ENCODE measurements at regions not wholly inside any gene's neighbourhood (a gene's known extent, or its start where the extent isn't known, plus 50 kb on each side); places are given as distances from the start of the nearest gene placed in this dataset.

DNA sequence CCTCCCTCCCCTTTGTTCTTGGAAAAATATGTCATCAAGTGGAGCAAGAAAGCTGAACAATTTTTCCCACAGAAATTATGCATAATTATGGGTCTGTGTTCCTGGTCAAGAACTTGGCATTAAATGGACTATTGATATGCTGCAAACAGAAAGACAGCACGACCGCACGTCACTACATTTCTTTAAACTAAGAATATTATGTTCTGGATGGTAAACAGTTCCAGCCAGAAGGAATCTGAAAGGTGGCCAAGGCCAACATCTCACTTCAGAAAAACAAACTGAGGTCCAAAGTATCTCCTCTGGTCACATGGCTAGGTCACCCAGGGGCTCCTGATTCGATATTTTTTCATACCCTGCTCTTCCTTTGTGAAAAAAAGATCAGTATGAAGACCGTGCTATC, 173.3 kb upstream of the GAS1 start:
- no peak for DNase-seq (ENCODE audit: low spot score)

- no peak for DNase-seq (ENCODE audit: low spot score)
Observed at GRCh38 chr9:87122947-87123685, 175.8 kb upstream of the GAS1 start.

GRCh38 chr9:87123830-87124229, 176.5 kb upstream of the GAS1 start:
- DNase-seq (ENCODE audit: low spot score), result no peak

DNA sequence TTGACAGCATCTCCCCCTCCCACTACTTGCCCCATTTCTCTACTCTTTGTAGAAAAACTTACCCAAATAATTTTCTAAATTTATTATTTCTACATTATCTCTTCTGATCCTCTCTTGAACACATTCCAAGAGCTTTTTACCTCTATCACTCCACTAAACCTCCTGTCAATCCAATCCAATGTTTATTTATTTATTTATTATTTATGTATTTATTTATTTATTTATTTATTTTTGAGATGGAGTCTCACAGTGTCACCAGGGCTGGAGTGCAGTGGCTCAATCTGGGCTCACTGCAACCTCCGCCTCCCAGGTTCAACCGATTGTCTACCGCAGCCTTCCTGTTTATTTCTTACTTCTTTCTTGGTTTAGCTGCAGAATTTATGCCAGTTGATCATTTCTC, 178.5 kb upstream of the GAS1 start:
- DNase-seq (ENCODE audit: low spot score), result no peak

- DNase-seq (ENCODE audit: low spot score), result no peak
Observed at GRCh38 chr9:87127543-87127942, 180.2 kb upstream of the GAS1 start.

- no peak for DNase-seq (ENCODE audit: low spot score)
Observed at GRCh38 chr9:87127978-87128614, 180.8 kb upstream of the GAS1 start.

DNA sequence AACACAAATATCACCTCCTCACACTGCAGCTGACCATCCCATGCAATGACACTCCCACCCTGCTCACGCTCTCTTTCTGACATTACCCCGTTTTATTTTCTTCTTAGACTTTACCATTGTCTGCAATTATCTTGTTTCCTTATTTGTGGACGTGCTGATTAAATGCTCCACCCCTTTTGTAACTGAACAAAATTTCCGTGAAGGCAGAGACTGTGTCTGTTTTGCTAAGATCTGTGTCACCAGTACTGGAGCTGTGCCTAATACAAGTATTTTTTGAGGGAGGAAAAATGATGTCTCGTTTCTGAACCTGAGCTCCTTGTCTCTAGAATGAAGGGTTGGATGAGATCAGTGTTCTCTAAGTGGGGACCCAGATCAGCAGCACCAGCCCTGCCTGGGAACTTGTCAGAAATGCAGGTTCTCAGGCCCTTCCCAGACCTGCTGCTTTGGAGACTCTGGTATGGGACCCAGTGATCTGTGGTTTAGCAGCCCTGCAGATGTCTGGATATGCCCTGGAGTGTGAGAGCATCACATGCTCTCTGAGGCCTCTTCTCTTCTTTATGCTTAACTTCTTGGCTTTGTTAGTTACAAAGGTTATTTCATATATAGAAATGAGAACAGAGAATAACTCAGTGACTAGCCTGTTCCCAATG, 181.7 kb upstream of the GAS1 start:
- DNase-seq (ENCODE audit: low spot score), result no peak

DNA sequence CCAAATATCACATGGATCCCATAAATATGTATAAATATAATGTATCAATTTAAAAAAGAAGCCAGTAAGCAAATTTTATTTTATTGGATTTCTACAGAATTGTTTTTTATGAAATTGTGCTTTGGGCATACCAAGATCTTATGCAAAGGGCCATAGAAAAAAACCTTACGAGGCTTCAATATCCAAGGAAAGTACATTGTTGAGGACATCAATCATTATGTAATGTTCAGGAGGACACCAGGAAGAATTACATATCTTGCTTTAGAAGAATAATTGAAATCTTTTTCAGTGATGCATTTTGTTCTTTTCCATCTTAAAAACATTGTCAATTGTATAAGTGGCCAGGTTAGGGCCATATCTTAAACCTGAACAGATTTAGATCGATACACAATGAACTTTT, 187.8 kb upstream of the GAS1 start:
- DNase-seq (ENCODE audit: low spot score), result no peak

- no peak for DNase-seq (ENCODE audit: low spot score)
Observed at GRCh38 chr9:87137718-87138117, 190.4 kb upstream of the GAS1 start.

DNA sequence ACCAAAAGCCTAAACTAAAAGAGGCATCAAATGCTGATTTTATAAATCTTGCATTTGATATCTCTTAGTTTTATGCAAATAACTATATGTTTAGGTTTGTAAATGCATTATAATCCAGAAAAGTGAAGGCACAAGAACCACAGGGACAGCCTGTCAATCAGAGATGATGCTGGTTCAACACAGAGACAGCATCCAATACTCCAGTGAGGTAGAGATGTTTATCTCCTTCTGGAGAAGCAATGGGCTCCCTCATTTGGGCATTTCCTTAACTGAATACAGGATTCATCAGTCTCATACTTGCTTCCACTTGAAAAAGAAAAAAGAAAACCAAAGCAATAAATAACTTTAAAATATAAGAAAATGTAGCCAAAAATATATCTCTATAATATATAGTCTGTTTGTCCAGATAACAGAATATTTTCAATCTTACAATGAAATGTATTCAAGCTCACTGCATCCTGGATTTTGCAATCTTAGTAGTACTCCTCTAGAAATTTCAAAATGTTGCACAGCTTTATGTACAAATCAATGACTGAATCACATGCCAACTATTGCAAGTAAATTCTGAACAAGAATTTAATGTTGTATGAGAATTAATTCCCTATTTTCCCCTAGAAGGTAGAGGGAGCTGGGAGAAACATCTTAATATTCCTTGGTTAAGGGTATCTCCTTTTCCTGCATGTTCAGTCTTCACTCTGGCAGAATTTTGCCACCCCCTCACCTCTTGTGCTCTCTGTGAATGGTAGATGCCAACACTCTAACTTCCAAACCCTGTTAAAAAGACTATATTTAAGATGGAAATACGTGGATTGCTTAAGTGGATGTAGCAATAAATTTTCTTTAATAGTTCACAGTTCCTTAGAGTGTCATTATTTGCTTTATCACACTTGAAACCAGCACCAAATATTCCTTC, 191.1 kb upstream of the GAS1 start:
- no peak for DNase-seq (ENCODE audit: low spot score)

- DNase-seq (ENCODE audit: low spot score), result no peak
Observed at GRCh38 chr9:87139099-87139730, 191.9 kb upstream of the GAS1 start.

DNA sequence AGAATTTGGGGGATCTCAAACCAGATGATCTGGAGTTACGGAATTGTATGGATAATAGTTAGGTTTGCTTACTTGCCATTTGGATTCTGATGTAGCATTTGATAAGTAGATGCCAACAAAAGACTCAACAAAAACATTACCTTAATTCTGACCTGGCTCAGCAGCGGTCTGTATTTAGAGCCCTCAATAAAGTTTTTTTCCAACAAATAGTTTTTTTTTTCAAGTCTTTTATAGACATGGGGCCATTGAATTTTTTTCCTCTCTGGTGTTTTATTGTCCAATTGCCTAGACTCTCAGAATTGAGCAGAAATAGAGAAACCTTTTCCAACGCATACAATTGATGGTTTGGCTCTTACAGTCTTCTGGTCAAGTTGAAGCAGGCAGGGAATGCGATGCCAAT, 192.8 kb upstream of the GAS1 start:
- DNase-seq (ENCODE audit: low spot score), result no peak

- DNase-seq (ENCODE audit: low spot score), result no peak
Observed at GRCh38 chr9:87140605-87141109, 193.4 kb upstream of the GAS1 start.

- no peak for DNase-seq (ENCODE audit: low spot score)
Observed at GRCh38 chr9:87141124-87141523, 193.8 kb upstream of the GAS1 start.

DNA sequence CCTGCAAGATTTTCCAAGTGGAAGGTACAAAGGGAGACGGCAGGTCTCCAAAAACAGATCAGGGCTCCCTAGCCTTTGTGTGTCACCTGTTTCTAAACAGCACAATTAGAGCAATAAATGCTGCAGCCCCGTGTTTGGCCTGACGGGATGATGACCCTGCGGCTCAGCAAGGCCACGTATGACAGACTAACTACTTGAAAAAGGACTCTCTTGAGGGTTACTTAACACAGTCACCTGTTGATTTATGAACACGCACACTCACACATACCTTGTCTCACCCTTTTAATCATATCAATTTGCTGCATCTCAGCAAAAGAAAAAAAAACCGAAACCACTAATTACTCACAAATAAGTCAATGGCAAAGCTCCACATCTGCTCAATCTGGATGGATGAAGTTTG, 199.6 kb upstream of the GAS1 start:
- DNase-seq (ENCODE audit: low spot score), result no peak

DNA sequence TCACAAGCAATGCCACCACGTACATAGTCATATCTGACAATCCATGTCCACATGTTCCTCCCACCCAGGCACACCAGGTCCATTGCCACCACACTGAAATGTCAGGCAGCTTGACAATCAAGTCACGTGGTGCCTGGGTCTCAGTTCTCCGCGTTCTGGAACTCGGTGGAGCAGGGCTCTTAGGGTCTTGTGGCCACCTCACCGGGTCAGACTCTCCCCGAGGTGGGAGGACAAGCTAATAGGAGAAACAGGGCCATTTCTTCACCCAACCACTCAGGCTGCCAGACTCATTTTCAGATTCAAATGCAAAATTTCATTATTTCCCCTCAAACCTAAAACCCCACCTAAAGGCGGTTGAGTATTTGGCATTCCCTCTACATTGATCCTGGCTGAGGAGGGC, 200.5 kb upstream of the GAS1 start:
- no peak for DNase-seq (ENCODE audit: low spot score)

DNA sequence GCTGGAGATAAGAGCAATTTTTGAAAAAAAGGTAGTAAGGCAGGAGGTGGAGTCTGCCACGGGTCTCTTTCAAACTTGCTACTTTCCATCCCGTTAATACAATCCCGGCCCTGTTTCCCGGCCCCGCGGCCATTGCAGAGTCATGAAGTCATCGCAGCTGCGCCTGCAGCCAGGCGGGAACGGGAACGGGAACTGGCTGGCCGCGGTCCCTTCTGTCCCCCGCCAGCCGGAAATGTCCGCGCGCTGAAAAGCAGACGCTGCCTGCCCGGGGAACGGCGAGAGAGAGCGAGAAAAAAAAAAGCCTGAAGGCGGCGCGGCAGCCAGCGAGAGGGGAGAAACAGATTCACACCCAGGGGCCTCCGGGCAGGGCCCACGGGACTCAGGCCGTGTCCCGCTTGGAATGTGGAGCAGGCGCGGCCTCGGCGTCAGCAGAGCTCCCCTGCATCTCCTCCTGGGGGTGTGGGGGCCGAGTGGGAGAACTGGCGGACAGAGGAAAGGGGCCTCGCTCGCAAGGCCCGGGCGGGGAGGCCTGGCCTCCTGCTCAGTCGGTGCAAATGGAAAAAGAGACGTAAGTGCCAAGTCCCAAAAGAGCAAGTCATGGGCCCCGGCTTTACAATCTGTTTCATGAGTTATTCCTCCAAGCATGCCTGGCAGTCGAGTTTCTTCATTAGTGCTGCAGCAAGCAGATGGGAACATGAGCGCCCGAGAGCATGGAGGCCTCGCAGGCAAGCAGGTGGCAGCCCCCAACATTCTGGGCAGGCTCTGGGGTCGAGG, 201.2 kb upstream of the GAS1 start:
- no peak for DNase-seq (ENCODE audit: low spot score)

DNA sequence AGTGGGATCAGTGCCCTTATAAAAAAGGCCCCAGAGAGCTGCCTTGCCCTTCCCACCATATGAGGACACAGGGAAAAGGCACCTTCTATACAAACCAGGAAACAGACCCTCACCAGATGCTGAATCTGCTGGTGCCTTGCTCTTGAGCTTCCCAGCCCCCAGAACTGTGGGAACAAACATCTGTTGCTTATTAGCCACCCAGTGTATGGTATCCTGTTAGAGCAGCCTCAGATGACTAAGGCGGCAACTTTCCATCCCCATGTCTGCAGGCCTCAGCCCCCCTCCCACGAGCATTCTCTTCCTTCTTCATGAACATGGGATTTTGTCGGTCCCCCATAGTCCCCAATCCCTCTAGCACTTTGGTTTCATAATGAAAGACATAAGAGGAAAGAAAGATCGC, 202.5 kb upstream of the GAS1 start:
- DNase-seq (ENCODE audit: low spot score), result no peak

DNA sequence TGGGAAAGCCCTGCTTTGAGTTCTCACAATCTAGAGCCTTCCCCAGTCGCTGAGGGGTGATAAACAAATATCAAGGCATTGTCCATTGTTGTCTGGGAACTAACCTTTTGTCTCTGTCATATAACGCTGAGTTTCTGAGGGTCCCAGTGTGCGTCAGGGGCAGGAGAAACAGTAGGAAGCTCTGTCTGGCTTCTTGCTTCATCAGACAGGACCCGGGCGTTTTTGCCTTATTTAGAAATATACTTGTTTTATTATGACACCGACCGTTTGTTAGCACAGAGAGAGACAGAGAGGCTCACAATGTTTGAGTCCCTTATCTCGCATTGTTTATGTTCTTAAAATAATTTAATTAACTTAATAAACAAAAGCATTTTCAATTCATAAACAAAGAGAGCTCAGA, 204.9 kb upstream of the GAS1 start:
- DNase-seq (ENCODE audit: low spot score), result no peak

DNA sequence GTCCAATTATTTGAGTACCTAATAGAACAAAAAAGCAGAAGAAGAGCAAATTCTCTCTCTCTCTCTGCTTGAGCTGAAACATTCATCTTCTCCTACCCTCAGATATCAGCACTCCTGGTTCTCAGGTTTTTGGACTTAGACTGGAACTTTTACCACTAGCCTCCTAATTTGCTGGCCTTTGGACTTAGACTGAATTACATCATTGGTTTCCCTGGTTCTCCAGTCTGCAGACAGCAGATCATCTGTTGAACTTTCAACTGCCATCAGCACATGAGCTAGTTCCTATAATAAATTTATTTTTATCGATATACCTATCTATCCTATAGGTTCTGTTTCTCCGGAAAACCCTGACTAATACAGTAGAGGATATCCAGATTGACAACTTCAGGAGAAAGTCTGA, 208.9 kb upstream of the GAS1 start:
- no peak for DNase-seq (ENCODE audit: low spot score)
